Sigmoid colon (tissue), 6 donors: ENCODE measurements at regions not wholly inside any gene's neighbourhood (a gene's known extent, or its start where the extent isn't known, plus 50 kb on each side); places are given as distances from the start of the nearest gene placed in this dataset.

ENCODE experiments used
- DNase-seq: peaks from one replicate; pipeline ENCODE4 v3.0.0-alpha.2; 2019
- H3K27ac ChIP-seq, 4 donors: fragments of 200-600 bp; sonication (generic); one replicate each; pipeline ENCODE4 v1.5.1; 2016 to 2019; ENCODE audit warnings: mild to moderate bottlenecking in 1 of 4
- H3K27me3 ChIP-seq, 3 donors: fragments of 200-600 bp; sonication (generic); one replicate each; pipeline ENCODE4 v1.5.1; 2019; ENCODE audit warnings: mild to moderate bottlenecking in 1 of 3
- H3K36me3 ChIP-seq, 4 donors: fragments of 200-600 bp; sonication (generic); one replicate each; pipeline ENCODE4 v1.5.1; 2016 to 2019
- H3K4me1 ChIP-seq, 4 donors: fragments of 200-600 bp; sonication (generic); one replicate each; pipeline ENCODE4 v1.5.1; 2017 to 2019
- H3K4me3 ChIP-seq, 4 donors: fragments of 200-600 bp; sonication (generic); one replicate each; pipeline ENCODE4 v1.5.1; 2017 to 2019; ENCODE audit warnings: mild to moderate bottlenecking in 2 of 4, moderate library complexity in 1 of 4
- H3K9me3 ChIP-seq, 4 donors: fragments of 200-600 bp in 3 of 4; sonication (generic) in 3 of 4; one replicate each; pipeline versions ENCODE4 v1.5.1 to v1.6.1; 2013 to 2019
- EP300 ChIP-seq, 4 donors: sonication (generic); formaldehyde crosslinking; IDR thresholded peaks; one replicate each; pipeline ENCODE4 v1.6.1; 2017; ENCODE audit warnings: antibody characterized with exemption in 4 of 4
- POLR2A ChIP-seq, 2 donors: fragments of 450-650 bp; IDR thresholded peaks; one replicate each; pipeline ENCODE4 v1.6.1; 2016; ENCODE audit warnings: antibody characterized with exemption in 2 of 2, mild to moderate bottlenecking in 2 of 2, moderate library complexity in 2 of 2
- POLR2AphosphoS5 ChIP-seq, 4 donors: sonication (generic); formaldehyde crosslinking; IDR thresholded peaks; one replicate each; pipeline ENCODE4 v1.6.1; 2017; ENCODE audit warnings: antibody characterized with exemption in 4 of 4
- WGBS, 2 donors: extraction: QIAGEN DNeasy Blood & Tissue Kit; methylation state at CpG; one replicate each; pipeline ENCODE4 v1.1.7; 2013; 5-methylcytosine and 5-hydroxymethylcytosine counted together
- intact Hi-C: fragments of 100-400 bp; cut with DNase I; formaldehyde crosslinking; loops from one replicate; pipeline ENCODE4 v1.15.1; 2023
- TF ChIP-seq, protein P1 (sequence below), 4 experiments: fragments of 450-650 bp in 3 of 4; fragments of 200-600 bp in 1 of 4; IDR thresholded peaks; one replicate each; pipeline ENCODE4 v1.5.1; 2016 to 2019; ENCODE audit warnings: antibody characterized with exemption in 4 of 4, mild to moderate bottlenecking in 3 of 4, moderate library complexity in 2 of 4
- donor health status: healthy with polysubstance abuse.
- donor health status: healthy.

DNA sequence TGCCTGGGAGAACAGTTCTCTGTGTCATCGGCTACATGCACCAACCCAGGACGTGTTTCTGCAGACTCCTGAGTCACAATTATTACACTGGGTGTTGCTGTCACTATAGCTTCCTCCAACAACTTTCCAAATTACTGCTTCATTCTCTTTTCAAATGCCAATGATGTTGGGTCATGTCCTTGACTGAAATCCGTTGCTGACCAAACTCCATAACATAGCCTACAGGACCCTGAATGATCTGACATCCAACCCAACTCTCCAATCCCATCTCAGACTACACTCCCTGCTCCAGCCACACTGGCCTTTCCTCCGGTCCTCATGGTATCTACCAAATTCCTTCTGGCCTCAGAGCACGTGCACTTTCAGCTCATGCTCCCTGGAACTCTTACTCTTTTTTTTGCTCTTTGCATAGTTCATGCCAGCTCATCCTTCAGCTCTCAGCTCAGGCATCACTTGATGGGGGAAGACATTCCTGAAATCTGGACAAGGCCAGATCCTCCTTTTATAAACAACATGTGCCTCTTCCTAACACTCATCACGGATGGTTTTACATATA is 108.8 kb upstream of the PTPRG start:
- H3K27me3 ChIP-seq, result no peaks in the 10 kb centered on the region
- peaks cover 0 to 5% (median 0%) of the 10 kb centered on the region in 4 donors for H3K4me1 ChIP-seq
- no peaks in the 10 kb centered on the region for H3K9me3 ChIP-seq
- intact Hi-C loops, result no loop called here
- TF ChIP-seq EP300 (IDR thresholded peaks at IDR 0.05) (no peak), POLR2A (IDR thresholded peaks at IDR 0.05) (no peak), POLR2AphosphoS5 (IDR thresholded peaks at IDR 0.05) (no peak)
- TF ChIP-seq, protein P1, sequence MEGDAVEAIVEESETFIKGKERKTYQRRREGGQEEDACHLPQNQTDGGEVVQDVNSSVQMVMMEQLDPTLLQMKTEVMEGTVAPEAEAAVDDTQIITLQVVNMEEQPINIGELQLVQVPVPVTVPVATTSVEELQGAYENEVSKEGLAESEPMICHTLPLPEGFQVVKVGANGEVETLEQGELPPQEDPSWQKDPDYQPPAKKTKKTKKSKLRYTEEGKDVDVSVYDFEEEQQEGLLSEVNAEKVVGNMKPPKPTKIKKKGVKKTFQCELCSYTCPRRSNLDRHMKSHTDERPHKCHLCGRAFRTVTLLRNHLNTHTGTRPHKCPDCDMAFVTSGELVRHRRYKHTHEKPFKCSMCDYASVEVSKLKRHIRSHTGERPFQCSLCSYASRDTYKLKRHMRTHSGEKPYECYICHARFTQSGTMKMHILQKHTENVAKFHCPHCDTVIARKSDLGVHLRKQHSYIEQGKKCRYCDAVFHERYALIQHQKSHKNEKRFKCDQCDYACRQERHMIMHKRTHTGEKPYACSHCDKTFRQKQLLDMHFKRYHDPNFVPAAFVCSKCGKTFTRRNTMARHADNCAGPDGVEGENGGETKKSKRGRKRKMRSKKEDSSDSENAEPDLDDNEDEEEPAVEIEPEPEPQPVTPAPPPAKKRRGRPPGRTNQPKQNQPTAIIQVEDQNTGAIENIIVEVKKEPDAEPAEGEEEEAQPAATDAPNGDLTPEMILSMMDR (IDR thresholded peaks at IDR 0.05), result no peak
- WGBS, 2 donors, result 84 to 86% methylated on average over 6 of the region's 6 CpGs
- DNase-seq, result no peak
- no peaks in the 10 kb centered on the region for H3K36me3 ChIP-seq
- no peak overlapping the region for H3K27ac ChIP-seq
- no peak overlapping the region for H3K4me3 ChIP-seq

DNA sequence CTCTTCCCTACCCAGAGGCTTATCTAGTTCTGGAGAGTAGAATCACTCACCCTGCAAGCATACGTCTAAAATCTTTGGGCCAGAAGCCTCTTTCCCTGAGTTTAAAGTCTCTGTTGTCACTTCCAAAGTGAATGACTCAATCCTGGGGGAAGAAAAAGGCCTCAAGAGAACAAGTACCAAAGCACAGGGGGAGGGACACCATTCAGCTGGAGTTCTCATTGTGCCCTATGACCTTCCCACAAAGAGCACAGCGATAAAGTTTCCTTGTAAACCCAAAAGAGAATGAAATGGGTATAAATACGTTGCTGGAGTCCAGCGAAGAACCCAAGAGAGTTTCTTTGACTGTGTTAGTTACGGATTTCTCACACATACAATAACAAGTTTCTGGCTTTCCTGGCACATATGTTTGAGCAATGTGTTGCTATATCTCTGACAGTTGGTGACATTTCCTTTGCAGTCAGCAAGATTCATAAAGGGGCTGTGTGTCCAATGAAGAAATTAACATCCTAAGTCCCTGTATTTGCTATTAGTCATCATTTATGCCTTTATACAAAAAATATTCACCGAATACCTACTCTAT is 107.3 kb upstream of the PTPRG start:
- peaks cover 0 to 5% (median 0%) of the 10 kb centered on the region in 4 donors for H3K4me1 ChIP-seq
- no peak overlapping the region for H3K27ac ChIP-seq
- H3K36me3 ChIP-seq, result no peaks in the 10 kb centered on the region
- no peaks in the 10 kb centered on the region for H3K9me3 ChIP-seq
- DNase-seq, result no peak
- 70 to 75% methylated on average over 6 of the region's 6 CpGs for WGBS, 2 donors
- TF ChIP-seq EP300 (IDR thresholded peaks at IDR 0.05) (no peak), POLR2A (IDR thresholded peaks at IDR 0.05) (no peak), POLR2AphosphoS5 (IDR thresholded peaks at IDR 0.05) (no peak)
- TF ChIP-seq, protein P1 (IDR thresholded peaks at IDR 0.05), result no peak
- H3K27me3 ChIP-seq, result no peaks in the 10 kb centered on the region
- intact Hi-C loops, result no loop called here
- no peak overlapping the region for H3K4me3 ChIP-seq

DNA sequence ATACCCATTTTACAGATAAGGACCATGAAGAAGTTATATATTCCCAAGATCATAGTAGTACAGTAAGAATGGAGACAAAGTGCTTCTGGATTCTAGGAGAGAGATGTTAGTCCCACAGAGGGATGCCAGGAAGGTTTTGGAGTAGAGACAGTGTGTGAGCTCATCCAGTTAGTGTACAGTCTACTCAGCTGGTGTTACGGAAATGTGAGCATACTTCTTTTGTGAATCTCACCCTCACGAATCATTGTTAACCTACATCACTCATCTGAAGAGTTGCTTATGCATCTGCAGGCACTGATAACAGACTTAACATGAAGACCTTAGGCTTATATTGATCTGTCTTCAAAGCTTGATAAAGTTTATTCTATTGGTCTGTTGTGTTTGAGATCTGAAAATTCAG is 106.6 kb upstream of the PTPRG start:
- intact Hi-C loops, result no loop called here
- H3K27me3 ChIP-seq, result no peaks in the 10 kb centered on the region
- no peak overlapping the region for H3K27ac ChIP-seq
- H3K36me3 ChIP-seq, result no peaks in the 10 kb centered on the region
- WGBS, 2 donors, result 68 to 94% methylated on average over 2 of the region's 2 CpGs
- no peak overlapping the region for H3K4me3 ChIP-seq
- TF ChIP-seq, protein P1 (IDR thresholded peaks at IDR 0.05), result no peak
- no peak for TF ChIP-seq POLR2AphosphoS5 (IDR thresholded peaks at IDR 0.05)
- no peak for TF ChIP-seq EP300 (IDR thresholded peaks at IDR 0.05)
- no peak for TF ChIP-seq POLR2A (IDR thresholded peaks at IDR 0.05)
- DNase-seq, result no peak
- peaks cover 0 to 5% (median 0%) of the 10 kb centered on the region in 4 donors for H3K4me1 ChIP-seq
- no peaks in the 10 kb centered on the region for H3K9me3 ChIP-seq

DNA sequence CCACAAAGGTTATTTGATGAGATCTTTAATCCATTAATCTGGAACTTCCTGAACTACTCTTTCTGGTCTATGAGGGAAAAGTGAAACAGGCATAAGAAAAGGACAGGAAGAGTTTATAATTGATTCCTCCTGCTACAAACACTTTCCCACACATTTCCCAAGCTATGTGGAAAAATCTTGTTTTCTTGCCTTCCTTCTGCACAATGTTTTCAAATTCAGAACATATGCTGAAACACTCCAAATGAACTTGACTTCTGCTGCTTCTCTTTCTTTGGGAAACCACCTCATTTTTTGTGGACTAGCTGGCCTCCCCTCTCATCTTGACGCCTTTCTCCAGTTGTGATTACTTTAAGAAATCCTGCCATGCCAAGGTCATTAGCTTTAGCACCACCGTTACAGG is 100.7 kb upstream of the PTPRG start:
- no peak for DNase-seq
- Histone ChIP-seq H3K36me3 (no peaks in the 10 kb centered on the region), H3K4me1 (no peaks in the 10 kb centered on the region), H3K27ac (no peak overlapping the region), H3K27me3 (no peaks in the 10 kb centered on the region), H3K4me3 (no peak overlapping the region), H3K9me3 (no peaks in the 10 kb centered on the region)
- intact Hi-C loops, result no loop called here
- WGBS, 2 donors, result 64 to 90% methylated on average over 2 of the region's 2 CpGs
- TF ChIP-seq, protein P1 (IDR thresholded peaks at IDR 0.05), result no peak
- TF ChIP-seq POLR2A (IDR thresholded peaks at IDR 0.05) (no peak), EP300 (IDR thresholded peaks at IDR 0.05) (no peak), POLR2AphosphoS5 (IDR thresholded peaks at IDR 0.05) (no peak)

DNA sequence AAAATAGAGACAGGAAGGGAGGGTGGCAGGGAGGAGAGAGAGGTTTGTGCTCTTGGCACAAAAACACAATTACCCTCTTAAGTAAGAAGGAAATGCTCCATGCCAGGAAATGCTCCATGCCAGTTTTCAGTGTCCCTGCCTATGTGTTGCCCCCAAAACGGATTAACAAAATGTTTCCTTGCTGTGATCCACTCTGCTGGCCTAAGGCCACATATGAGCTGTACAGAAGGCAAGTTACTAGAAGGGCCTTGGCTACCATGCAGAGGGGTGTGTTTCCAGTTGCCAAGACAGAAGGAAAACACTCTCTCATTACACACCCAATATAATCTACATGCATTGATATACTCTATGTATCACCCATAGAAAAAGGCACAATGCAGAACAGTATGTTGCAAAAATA is 98.2 kb upstream of the PTPRG start:
- 18 to 52% methylated on average over 1 of the region's 1 CpG for WGBS, 2 donors
- Histone ChIP-seq H3K27me3 (no peaks in the 10 kb centered on the region), H3K36me3 (no peaks in the 10 kb centered on the region), H3K4me3 (no peak overlapping the region), H3K9me3 (no peaks in the 10 kb centered on the region), H3K27ac (no peak overlapping the region), H3K4me1 (no peaks in the 10 kb centered on the region)
- intact Hi-C loops, result no loop called here
- no peak for DNase-seq
- no peak for TF ChIP-seq POLR2AphosphoS5 (IDR thresholded peaks at IDR 0.05)
- TF ChIP-seq EP300 (IDR thresholded peaks at IDR 0.05), result no peak
- TF ChIP-seq, protein P1 (IDR thresholded peaks at IDR 0.05), result no peak
- no peak for TF ChIP-seq POLR2A (IDR thresholded peaks at IDR 0.05)
